MM.1S (cell line): ENCODE measurements at regions not wholly inside any gene's neighbourhood (a gene's known extent, or its start where the extent isn't known, plus 50 kb on each side); places are given as distances from the start of the nearest gene placed in this dataset.

Source experiments
- DNase-seq: peaks from one replicate; pipeline ENCODE4 v3.0.0-alpha.2; 2015
- H2AFZ ChIP-seq: fragments of 300-600 bp; sonication (generic); 2 replicates; pipeline ENCODE4 v1.6.0; 2016; ENCODE audit warnings: antibody characterized with exemption, low read length
- H3F3A ChIP-seq: fragments of 300-600 bp; sonication (generic); 2 replicates; pipeline ENCODE4 v1.6.1; 2016; ENCODE audit warnings: mild to moderate bottlenecking, antibody characterized with exemption, low read length, moderate library complexity, mixed read lengths; ENCODE audit not compliant: insufficient read depth
- H3K27ac ChIP-seq: fragments of 300-600 bp; sonication (generic); 2 replicates; pipeline ENCODE4 v1.5.1; 2016; ENCODE audit warnings: mild to moderate bottlenecking, low read length
- H3K27me3 ChIP-seq: fragments of 300-600 bp; sonication (generic); replicated peaks from 2 replicates; pipeline ENCODE4 v1.6.0; 2016; ENCODE audit warnings: low read length; ENCODE audit not compliant: insufficient read depth
- H3K36me3 ChIP-seq: fragments of 300-600 bp; sonication (generic); replicated peaks from 2 replicates; pipeline ENCODE4 v1.6.1; 2016; ENCODE audit warnings: mild to moderate bottlenecking, low read length, mixed read lengths; ENCODE audit not compliant: insufficient read depth
- H3K4me1 ChIP-seq: fragments of 300-600 bp; sonication (generic); 2 replicates; pipeline ENCODE4 v1.6.1; 2016; ENCODE audit warnings: low read length, mixed read lengths
- H3K4me2 ChIP-seq: fragments of 300-600 bp; sonication (generic); 2 replicates; pipeline ENCODE4 v1.6.0; 2016; ENCODE audit warnings: low read depth, low read length
- H3K4me3 ChIP-seq: fragments of 300-600 bp; sonication (generic); 2 replicates; pipeline ENCODE4 v1.5.1; 2016; ENCODE audit warnings: low read length, mixed read lengths
- H3K79me2 ChIP-seq: fragments of 300-600 bp; sonication (generic); 2 replicates; pipeline ENCODE4 v1.6.1; 2016; ENCODE audit warnings: mixed run types, low read length, mixed read lengths
- H3K9ac ChIP-seq: fragments of 300-600 bp; sonication (generic); 2 replicates; pipeline ENCODE4 v1.6.1; 2016; ENCODE audit warnings: low read length, mixed read lengths
- H3K9me2 ChIP-seq: fragments of 300-600 bp; sonication (generic); replicated peaks from 2 replicates; pipeline ENCODE4 v1.6.1; 2016; ENCODE audit warnings: mild to moderate bottlenecking, low read length, mixed read lengths; ENCODE audit not compliant: insufficient read depth
- H3K9me3 ChIP-seq: fragments of 300-600 bp; sonication (generic); replicated peaks from 2 replicates; pipeline ENCODE4 v1.6.1; 2016; ENCODE audit warnings: mild to moderate bottlenecking, low read length, mixed read lengths; ENCODE audit not compliant: insufficient read depth
- H4K20me1 ChIP-seq: fragments of 300-600 bp; sonication (generic); 2 replicates; pipeline ENCODE4 v1.6.1; 2016; ENCODE audit warnings: mild to moderate bottlenecking, low read length, moderate library complexity, mixed read lengths; ENCODE audit not compliant: insufficient read depth
- EZH2 ChIP-seq: fragments of 300-600 bp; sonication (generic); optimal IDR thresholded peaks from 2 replicates; pipeline ENCODE3; 2017; ENCODE audit warnings: low read depth, mild to moderate bottlenecking, antibody characterized with exemption, low read length, mixed read lengths
- EZH2phosphoT487 ChIP-seq: fragments of 300-600 bp; sonication (generic); IDR thresholded peaks from 2 replicates; pipeline ENCODE4 v1.6.1; 2018; ENCODE audit warnings: antibody characterized with exemption, low read length
- TF ChIP-seq, protein P1 (sequence below): fragments of 300-600 bp; sonication (generic); IDR thresholded peaks from 2 replicates; pipeline ENCODE4 v1.5.1; 2016; ENCODE audit warnings: antibody characterized with exemption, low read length, mixed read lengths

DNA sequence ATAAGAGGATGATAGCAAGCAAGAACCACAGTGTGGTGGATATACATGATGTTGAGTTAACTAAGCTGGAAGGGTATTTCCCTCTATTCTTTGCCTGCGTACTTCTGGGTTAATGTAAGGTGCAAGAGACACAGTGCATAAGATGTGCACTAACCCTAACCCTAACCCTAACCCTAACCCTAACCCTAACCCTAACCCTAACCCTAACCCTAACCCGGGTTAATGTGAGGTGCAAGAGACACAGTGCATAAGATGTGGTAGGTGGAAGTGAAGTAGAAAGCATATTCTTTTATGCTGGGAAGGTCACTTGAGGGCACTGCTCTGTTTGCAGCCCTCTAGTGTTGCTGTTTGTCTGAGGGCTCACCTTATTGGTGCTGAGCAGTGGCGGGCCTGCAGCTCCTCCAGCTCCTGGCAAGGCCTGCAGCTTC is 181.5 kb upstream of the ITGA4 start:
- no peak overlapping the region for H2AFZ ChIP-seq
- H3K27ac ChIP-seq = no peak overlapping the region

DNA sequence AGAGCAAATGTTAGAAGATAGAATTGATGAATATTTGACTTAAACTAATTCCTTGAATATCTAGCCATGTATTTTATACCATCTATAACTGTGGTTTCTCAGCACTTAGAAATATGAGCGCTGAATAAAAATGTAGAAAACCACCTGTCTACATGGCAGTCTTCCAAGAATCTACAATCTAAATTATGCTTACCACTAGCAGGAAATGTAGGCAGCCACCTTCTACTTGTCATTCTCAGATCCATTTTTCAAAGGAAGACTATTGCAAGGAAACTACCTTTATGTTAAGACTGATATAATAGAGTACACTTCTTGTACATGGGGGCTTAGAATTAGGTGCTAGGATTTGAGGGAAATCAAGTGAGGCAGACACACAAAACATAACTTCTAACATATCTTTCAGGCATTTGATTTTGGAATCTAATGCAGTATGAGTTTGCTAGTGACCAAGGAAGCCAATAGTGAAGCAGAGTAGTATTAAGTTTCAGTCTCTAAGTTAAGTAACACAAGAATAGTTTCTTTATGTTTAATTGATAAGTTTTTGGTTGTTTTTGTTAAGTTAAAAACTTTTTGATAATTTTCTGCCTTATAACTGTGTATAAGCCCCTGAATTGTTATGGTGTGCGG is 175.9 kb upstream of the ITGA4 start:
- Histone ChIP-seq H3K27ac (no peak overlapping the region), H3K4me2 (0 out of 2 replicates have a peak overlapping the region, but pooled peaks have one; percentile 3), H3K4me3 (no peak overlapping the region), H3K9me2 (no peaks in the 10 kb centered on the region), H4K20me1 (no peaks in the 10 kb centered on the region), H3K9ac (no peak overlapping the region), H3F3A (no peaks in the 10 kb centered on the region), H3K79me2 (no peaks in the 10 kb centered on the region), H2AFZ (no peak overlapping the region), H3K9me3 (no peaks in the 10 kb centered on the region), H3K4me1 (peaks cover 14% of the 10 kb centered on the region), H3K27me3 (no peaks in the 10 kb centered on the region), H3K36me3 (no peaks in the 10 kb centered on the region)
- DNase-seq = peak; percentile 45
- TF ChIP-seq EZH2phosphoT487 (no peak), EZH2 (no peak)
- TF ChIP-seq, protein P1, sequence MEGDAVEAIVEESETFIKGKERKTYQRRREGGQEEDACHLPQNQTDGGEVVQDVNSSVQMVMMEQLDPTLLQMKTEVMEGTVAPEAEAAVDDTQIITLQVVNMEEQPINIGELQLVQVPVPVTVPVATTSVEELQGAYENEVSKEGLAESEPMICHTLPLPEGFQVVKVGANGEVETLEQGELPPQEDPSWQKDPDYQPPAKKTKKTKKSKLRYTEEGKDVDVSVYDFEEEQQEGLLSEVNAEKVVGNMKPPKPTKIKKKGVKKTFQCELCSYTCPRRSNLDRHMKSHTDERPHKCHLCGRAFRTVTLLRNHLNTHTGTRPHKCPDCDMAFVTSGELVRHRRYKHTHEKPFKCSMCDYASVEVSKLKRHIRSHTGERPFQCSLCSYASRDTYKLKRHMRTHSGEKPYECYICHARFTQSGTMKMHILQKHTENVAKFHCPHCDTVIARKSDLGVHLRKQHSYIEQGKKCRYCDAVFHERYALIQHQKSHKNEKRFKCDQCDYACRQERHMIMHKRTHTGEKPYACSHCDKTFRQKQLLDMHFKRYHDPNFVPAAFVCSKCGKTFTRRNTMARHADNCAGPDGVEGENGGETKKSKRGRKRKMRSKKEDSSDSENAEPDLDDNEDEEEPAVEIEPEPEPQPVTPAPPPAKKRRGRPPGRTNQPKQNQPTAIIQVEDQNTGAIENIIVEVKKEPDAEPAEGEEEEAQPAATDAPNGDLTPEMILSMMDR = no peak

More for the DNA sequence above, 181.5 kb upstream of the ITGA4 start:
- Histone ChIP-seq H3K9me3 (no peaks in the 10 kb centered on the region), H3K4me3 (no peak overlapping the region), H3K36me3 (no peaks in the 10 kb centered on the region), H3F3A (no peaks in the 10 kb centered on the region), H3K79me2 (no peaks in the 10 kb centered on the region), H3K9me2 (no peaks in the 10 kb centered on the region), H4K20me1 (no peaks in the 10 kb centered on the region), H3K4me2 (no peak overlapping the region), H3K9ac (no peak overlapping the region), H3K4me1 (peaks cover 2% of the 10 kb centered on the region), H3K27me3 (no peaks in the 10 kb centered on the region)
- DNase-seq = no peak
- TF ChIP-seq EZH2phosphoT487 = no peak
- TF ChIP-seq, protein P1 = peak; percentile 9; the same call in 1 of the 2 replicates

DNA sequence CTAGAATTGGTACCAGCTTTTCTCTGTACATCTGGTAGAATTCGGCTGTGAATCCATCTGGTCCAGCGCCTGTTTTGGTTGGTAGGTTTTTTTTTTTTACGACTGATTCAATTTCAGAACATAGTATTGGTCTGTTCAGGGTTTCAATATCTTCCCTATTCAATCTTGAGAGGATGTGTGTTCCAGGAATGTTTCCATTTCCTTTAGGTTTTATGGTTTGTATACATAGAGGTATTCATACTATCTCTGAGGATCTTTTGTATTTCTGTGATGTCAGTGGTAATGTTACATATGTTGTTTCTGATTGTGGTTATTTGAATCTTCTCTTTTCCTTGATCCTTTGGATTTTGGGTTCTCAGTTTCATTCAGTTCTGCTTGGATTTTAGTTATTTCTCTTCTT is 172.1 kb upstream of the ITGA4 start:
- no peak for DNase-seq
- Histone ChIP-seq H3K4me1 (peaks cover 14% of the 10 kb centered on the region), H3F3A (no peaks in the 10 kb centered on the region), H3K79me2 (no peaks in the 10 kb centered on the region), H2AFZ (no peak overlapping the region), H3K9ac (no peak overlapping the region), H3K9me3 (no peaks in the 10 kb centered on the region), H3K27ac (no peak overlapping the region), H4K20me1 (no peaks in the 10 kb centered on the region), H3K9me2 (no peaks in the 10 kb centered on the region), H3K4me2 (no peak overlapping the region), H3K4me3 (no peak overlapping the region), H3K36me3 (no peaks in the 10 kb centered on the region), H3K27me3 (no peaks in the 10 kb centered on the region)
- TF ChIP-seq EZH2 (no peak), EZH2phosphoT487 (no peak)
- TF ChIP-seq, protein P1 = no peak
